ENCODE measurements at regions not wholly inside any gene's neighbourhood (a gene's known extent, or its start where the extent isn't known, plus 50 kb on each side); places are given as distances from the start of the nearest gene placed in this dataset.

DNA sequence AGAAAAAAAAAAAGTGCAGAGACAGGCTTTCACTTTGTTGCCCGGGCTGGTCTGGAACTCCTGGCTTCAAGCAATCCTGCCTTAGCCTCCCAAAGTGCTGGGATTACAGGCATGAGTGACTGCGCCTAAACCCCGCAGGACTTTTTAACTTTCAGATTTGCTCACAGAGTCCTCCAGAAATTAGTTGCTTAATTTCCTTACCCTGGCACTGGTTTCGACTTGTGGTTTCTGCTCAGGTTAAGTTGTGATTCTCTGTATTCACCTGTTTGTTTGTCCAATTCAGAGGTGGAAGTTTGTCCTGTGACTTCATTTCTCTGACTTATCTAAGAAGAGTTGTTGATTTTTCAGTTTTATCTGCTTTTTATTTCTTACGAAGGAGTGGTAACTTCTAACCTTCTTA, 238.1 kb downstream of the TMEM182 start:
- in situ Hi-C loops (cut with MboI; ENCODE audit: low pct_ligation_motif_present in 1 of 4, low pct_unique_long_range_greater_than_20kb in 1 of 4, low sequenced_read_pairs in 3 of 4) (no loop called here), intact Hi-C loops (cut with DNase I; ENCODE audit: low total_unique reads) (no loop called here)
- Histone ChIP-seq H3K27ac (no peak overlapping the region), H3K9me3 (no peaks in the 10 kb centered on the region), H3K36me3 (no peaks in the 10 kb centered on the region), H3K4me1 (no peaks in the 10 kb centered on the region), H3K27me3 (no peaks in the 10 kb centered on the region), H3K4me3 (no peak overlapping the region)
- no peak for DNase-seq
- TF ChIP-seq POLR2AphosphoS5 (IDR thresholded peaks at IDR 0.05) = no peak
- WGBS, 2 donors (ENCODE audit: low coverage in 1 of 2) = 79 to 80% methylated on average over 5 of the region's 5 CpGs

- no peaks in the 10 kb centered on the region for H3K36me3 ChIP-seq
- H3K27me3 ChIP-seq = no peaks in the 10 kb centered on the region
- no peaks in the 10 kb centered on the region for H3K4me1 ChIP-seq
- TF ChIP-seq EP300 (IDR thresholded peaks at IDR 0.05; ENCODE audit: low read depth) = no peak
- TF ChIP-seq POLR2A (IDR thresholded peaks at IDR 0.05) = no peak
- no peak for TF ChIP-seq POLR2AphosphoS5 (IDR thresholded peaks at IDR 0.05)
- TF ChIP-seq, protein P1, sequence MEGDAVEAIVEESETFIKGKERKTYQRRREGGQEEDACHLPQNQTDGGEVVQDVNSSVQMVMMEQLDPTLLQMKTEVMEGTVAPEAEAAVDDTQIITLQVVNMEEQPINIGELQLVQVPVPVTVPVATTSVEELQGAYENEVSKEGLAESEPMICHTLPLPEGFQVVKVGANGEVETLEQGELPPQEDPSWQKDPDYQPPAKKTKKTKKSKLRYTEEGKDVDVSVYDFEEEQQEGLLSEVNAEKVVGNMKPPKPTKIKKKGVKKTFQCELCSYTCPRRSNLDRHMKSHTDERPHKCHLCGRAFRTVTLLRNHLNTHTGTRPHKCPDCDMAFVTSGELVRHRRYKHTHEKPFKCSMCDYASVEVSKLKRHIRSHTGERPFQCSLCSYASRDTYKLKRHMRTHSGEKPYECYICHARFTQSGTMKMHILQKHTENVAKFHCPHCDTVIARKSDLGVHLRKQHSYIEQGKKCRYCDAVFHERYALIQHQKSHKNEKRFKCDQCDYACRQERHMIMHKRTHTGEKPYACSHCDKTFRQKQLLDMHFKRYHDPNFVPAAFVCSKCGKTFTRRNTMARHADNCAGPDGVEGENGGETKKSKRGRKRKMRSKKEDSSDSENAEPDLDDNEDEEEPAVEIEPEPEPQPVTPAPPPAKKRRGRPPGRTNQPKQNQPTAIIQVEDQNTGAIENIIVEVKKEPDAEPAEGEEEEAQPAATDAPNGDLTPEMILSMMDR (IDR thresholded peaks at IDR 0.05) = no peak
- H3K9me3 ChIP-seq = no peaks in the 10 kb centered on the region
- H3K27ac ChIP-seq = no peak overlapping the region
- in situ Hi-C loops (cut with MboI; ENCODE audit: low pct_ligation_motif_present in 1 of 4, low pct_unique_long_range_greater_than_20kb in 1 of 4, low sequenced_read_pairs in 3 of 4) = no loop called here
- no peak for DNase-seq
- no peak overlapping the region for H3K4me3 ChIP-seq
- 83 to 95% methylated on average over 3 to 4 of the region's 4 CpGs for WGBS, 2 donors (ENCODE audit: low coverage in 1 of 2)
- intact Hi-C loops (cut with DNase I; ENCODE audit: low total_unique reads) = no loop called here
These were observed 241.1 kb downstream of the TMEM182 start for GRCh38 chr2:103002954-103003353.

DNA sequence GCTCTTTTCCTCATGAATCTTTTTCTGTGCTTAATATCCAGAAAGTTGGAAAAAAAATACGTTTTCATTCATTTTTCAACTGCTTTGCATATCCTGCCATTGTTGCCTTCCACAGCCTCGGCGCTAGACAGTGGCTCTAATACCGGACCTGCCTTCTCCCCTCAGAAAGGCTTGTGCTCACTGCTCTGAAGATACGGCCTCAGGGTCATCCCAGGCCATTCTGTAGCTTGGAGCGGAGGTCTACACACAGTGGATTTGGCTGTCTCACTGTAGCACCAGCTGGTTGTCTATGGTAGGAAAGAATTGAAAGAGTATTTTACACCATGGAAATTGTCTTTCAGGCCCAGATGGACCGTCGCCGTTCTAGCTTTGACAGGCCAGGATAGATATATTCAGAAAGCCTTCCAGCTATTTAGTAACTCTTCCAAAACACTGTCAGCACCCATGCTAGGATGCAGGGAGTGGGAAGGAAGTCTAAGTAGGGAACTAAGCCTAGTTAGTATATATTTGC, 242.0 kb downstream of the TMEM182 start:
- no peaks in the 10 kb centered on the region for H3K27me3 ChIP-seq
- H3K9me3 ChIP-seq = no peaks in the 10 kb centered on the region
- TF ChIP-seq EP300 (IDR thresholded peaks at IDR 0.05; ENCODE audit: low read depth) = no peak
- no peak for TF ChIP-seq POLR2AphosphoS5 (IDR thresholded peaks at IDR 0.05)
- no peak for TF ChIP-seq POLR2A (IDR thresholded peaks at IDR 0.05)
- TF ChIP-seq, protein P1 (IDR thresholded peaks at IDR 0.05) = no peak
- DNase-seq = no peak
- no peaks in the 10 kb centered on the region for H3K4me1 ChIP-seq
- H3K36me3 ChIP-seq = no peaks in the 10 kb centered on the region
- no peak overlapping the region for H3K4me3 ChIP-seq
- 81 to 86% methylated on average over 8 to 9 of the region's 9 CpGs for WGBS, 2 donors (ENCODE audit: low coverage in 1 of 2)
- in situ Hi-C loops (cut with MboI; ENCODE audit: low pct_ligation_motif_present in 1 of 4, low pct_unique_long_range_greater_than_20kb in 1 of 4, low sequenced_read_pairs in 3 of 4) = no loop called here
- intact Hi-C loops (cut with DNase I; ENCODE audit: low total_unique reads) = no loop called here
- H3K27ac ChIP-seq = no peak overlapping the region

GRCh38 chr2:103004426-103004942, 242.7 kb downstream of the TMEM182 start:
- H3K27ac ChIP-seq = no peak overlapping the region
- intact Hi-C loops (cut with DNase I; ENCODE audit: low total_unique reads) = no loop called here
- no peaks in the 10 kb centered on the region for H3K27me3 ChIP-seq
- in situ Hi-C loops (cut with MboI; ENCODE audit: low pct_ligation_motif_present in 1 of 4, low pct_unique_long_range_greater_than_20kb in 1 of 4, low sequenced_read_pairs in 3 of 4) = no loop called here
- TF ChIP-seq POLR2A (IDR thresholded peaks at IDR 0.05) = no peak
- TF ChIP-seq POLR2AphosphoS5 (IDR thresholded peaks at IDR 0.05) = no peak
- TF ChIP-seq, protein P1 (IDR thresholded peaks at IDR 0.05) = no peak
- TF ChIP-seq EP300 (IDR thresholded peaks at IDR 0.05; ENCODE audit: low read depth) = no peak
- H3K4me3 ChIP-seq = no peak overlapping the region
- DNase-seq = no peak
- H3K36me3 ChIP-seq = no peaks in the 10 kb centered on the region
- H3K9me3 ChIP-seq = no peaks in the 10 kb centered on the region
- 52 to 63% methylated on average over 1 to 2 of the region's 2 CpGs for WGBS, 2 donors (ENCODE audit: low coverage in 1 of 2)
- H3K4me1 ChIP-seq = no peaks in the 10 kb centered on the region

GRCh38 chr2:103005393-103005792, 243.6 kb downstream of the TMEM182 start:
- no peaks in the 10 kb centered on the region for H3K9me3 ChIP-seq
- H3K36me3 ChIP-seq = no peaks in the 10 kb centered on the region
- TF ChIP-seq EP300 (IDR thresholded peaks at IDR 0.05; ENCODE audit: low read depth) (no peak), POLR2AphosphoS5 (IDR thresholded peaks at IDR 0.05) (no peak), POLR2A (IDR thresholded peaks at IDR 0.05) (no peak)
- TF ChIP-seq, protein P1 (IDR thresholded peaks at IDR 0.05) = no peak
- no peak for DNase-seq
- 37 to 55% methylated on average over 3 of the region's 3 CpGs for WGBS, 2 donors (ENCODE audit: low coverage in 1 of 2)
- no peaks in the 10 kb centered on the region for H3K27me3 ChIP-seq
- in situ Hi-C loops (cut with MboI; ENCODE audit: low pct_ligation_motif_present in 1 of 4, low pct_unique_long_range_greater_than_20kb in 1 of 4, low sequenced_read_pairs in 3 of 4) = no loop called here
- H3K27ac ChIP-seq = no peak overlapping the region
- intact Hi-C loops (cut with DNase I; ENCODE audit: low total_unique reads) = no loop called here
- no peak overlapping the region for H3K4me3 ChIP-seq
- no peaks in the 10 kb centered on the region for H3K4me1 ChIP-seq

All from transverse colon (tissue), 4 donors.